Amniotic stem cell (primary cell): ENCODE measurements at regions not wholly inside any gene's neighbourhood (a gene's known extent, or its start where the extent isn't known, plus 50 kb on each side); places are given as distances from the start of the nearest gene placed in this dataset.

Experiments used
- DNase-seq: peaks from one replicate; lab custom pipeline; 2025; lab: John Stamatoyannopoulos, UW

- DNase-seq, result no peak
Observed at GRCh38 chr6:88238901-88239300, 72.8 kb upstream of the CNR1 start.

DNA sequence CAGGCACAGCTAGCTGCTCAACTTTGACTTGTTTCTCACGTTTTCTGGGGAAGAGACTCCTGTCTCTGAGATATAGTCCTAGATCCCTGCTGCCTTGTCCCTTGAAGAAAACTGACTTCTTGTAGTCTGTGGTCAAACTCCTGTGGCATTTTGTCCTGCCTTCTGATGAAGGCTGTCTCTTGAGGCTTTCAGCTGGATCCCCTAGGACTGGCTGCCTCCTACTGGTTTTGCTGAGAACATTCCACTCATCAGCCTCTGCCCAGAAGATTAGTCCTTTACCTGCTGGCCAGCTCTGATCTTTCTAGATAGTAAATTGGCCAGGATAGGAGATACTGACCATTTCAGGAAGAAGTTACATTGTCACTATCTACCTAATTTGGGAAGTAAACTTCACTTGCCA is 71.9 kb upstream of the CNR1 start:
- DNase-seq, result no peak

DNA sequence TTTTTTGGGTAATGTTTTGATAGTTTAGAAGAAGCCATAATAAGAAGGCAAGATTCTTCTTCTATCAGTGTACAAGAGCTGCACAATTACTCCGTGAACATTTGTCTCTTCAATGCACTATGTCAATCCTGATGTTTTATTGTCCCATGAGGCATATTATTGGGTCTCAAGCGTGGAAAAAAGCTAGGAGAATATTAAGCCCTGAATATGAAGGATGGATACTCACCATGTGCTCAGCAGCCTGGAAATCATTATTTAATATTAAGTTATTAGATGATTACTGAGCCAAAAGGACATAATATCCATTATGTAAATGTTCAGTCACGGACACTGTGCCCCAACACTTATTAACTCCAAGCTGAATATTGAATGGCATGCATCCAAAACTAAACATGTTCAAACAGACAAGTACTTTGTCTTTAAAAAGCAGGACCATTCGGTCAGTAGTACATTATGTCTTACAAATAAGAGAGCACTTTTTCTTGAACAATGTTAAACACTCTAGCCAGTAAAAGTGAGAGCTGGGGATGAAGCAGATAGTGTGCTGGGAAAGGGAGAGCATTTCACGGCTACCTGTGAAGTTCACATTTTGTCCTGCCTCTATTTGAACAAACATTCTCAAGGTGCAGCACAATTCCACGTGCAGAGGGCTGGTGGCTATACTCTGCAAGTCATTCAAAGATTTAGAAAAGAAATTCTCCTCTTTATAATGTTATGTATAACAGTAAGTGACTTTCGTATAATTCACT is 70.6 kb upstream of the CNR1 start:
- no peak for DNase-seq

- no peak for DNase-seq
Observed at GRCh38 chr6:88232753-88233152, 66.6 kb upstream of the CNR1 start.

DNA sequence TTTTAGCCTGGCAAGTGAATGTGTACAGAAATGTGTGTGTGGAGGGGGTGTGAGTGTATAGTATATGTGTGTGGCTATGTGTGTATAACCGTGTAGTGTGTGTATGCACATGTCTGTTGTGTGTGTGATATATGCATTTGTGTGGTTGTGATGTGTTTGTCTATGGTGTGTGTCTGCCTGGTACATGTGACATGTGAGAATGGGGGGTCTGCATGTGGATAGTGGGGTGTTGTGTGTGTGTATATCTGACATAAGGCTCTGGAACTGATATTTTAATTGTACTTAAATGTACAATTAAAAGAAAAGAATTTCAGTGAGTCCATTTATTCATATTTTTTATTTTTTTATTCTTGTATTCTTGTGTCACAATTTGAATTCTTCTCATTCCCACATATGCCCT is 57.2 kb upstream of the CNR1 start:
- DNase-seq, result no peak

DNA sequence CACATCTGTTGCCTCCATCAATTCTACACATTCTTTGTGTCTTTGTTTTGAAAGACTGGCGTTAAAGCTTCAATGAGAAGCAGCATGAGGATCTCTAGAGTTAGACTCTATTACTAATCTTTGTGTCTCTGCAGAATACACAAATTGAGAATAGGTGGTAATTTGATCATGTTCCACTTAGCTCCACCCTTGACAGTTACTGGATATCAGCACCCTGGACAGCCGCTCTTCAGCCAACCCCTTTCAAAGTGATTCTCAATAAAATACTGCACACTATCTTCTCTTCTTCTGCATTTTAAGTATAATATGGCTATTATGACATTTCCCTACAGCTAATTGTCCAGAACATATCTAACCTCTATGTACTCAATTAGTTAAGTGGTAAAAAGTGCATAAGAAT is 54.3 kb upstream of the CNR1 start:
- DNase-seq, result peak; percentile 1

- DNase-seq, result no peak
Observed at GRCh38 chr6:88216182-88216581, 50.0 kb upstream of the CNR1 start.
